Stimulated activated CD4-positive, alpha-beta T cell treated with anti-CD3 and anti-CD28 coated beads, Interleukin-15, amount 100 ng/mL, for 24 hours (primary cell): ENCODE measurements at regions not wholly inside any gene's neighbourhood (a gene's known extent, or its start where the extent isn't known, plus 50 kb on each side); places are given as distances from the start of the nearest gene placed in this dataset.
"Not testable (repeated sequence)": the region's sequence is repeated elsewhere in the genome, so short reads cannot be mapped to it uniquely, and the experiment has no call there.

Source experiments
- DNase-seq: peaks from one replicate; pipeline ENCODE4 v3.0.0-alpha.2; 2020

GRCh38 chr4:186847429-186848131 lies 123.9 kb upstream of the FAT1 start:
- not testable (repeated sequence) for DNase-seq

DNA sequence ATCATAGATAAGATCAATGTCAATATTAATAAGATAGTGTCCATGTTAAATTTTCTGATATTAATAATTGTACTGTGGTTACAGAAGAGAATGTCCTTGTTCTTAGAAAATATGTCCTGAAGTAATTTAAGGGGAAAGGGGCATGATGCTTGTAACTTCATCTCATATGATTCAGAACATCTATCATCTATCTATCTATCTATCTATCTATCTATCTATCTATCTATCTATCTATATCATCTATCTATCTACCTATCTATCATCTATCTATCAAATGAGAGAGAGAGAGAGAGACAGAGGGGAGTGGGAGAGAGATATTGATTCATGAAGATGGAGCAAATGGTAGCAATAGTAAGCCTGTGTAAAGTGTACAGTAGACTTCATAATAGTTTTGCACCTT lies 124.8 kb upstream of the FAT1 start:
- no peak for DNase-seq

- no peak for DNase-seq
These were observed 127.8 kb upstream of the FAT1 start for GRCh38 chr4:186851291-186852072.

- no peak for DNase-seq
These were observed 128.4 kb upstream of the FAT1 start for GRCh38 chr4:186852073-186852420.

DNA sequence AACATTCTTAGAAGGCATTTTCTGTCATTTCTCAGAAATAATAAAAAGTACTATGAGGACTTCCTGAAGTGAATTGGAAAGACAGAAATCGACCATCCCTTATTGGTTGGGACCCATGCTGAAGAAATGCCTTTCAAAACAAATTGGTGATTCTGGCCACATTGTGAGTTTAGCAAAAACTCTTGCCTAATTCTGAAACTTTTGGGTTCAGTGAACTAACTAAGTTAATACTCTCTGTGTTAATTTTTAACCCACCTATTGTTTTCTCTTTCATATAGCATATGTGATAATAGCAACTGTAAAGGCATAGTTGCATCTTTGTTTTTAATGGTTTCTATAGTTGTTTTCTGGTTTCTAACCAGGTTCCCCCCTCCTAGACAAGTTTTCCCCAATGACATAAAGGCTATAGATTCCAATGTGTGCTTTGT lies 129.3 kb upstream of the FAT1 start:
- no peak for DNase-seq

- DNase-seq: no peak
These were observed 130.6 kb upstream of the FAT1 start for GRCh38 chr4:186854256-186854655.

DNA sequence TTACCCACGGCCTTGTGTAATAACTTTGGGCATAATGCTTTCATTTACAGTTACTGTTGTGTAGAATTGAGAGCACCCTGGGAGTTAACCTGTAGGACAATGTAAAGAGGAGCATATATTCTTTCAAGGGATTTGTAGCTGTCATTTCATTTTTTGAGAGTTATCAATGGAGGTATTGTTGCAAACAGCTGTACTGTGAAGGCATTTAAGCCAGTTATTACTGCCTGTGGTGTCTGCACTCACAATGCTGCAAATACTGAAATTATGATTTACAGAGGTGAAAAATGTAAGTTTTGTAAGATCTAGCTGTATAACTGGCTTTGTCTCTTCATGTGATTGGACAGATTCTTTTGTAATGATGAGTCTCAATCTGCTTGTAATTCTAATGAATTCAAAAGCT lies 131.5 kb upstream of the FAT1 start:
- no peak for DNase-seq

- DNase-seq: no peak
These were observed 134.1 kb upstream of the FAT1 start for GRCh38 chr4:186857793-186858192.

DNA sequence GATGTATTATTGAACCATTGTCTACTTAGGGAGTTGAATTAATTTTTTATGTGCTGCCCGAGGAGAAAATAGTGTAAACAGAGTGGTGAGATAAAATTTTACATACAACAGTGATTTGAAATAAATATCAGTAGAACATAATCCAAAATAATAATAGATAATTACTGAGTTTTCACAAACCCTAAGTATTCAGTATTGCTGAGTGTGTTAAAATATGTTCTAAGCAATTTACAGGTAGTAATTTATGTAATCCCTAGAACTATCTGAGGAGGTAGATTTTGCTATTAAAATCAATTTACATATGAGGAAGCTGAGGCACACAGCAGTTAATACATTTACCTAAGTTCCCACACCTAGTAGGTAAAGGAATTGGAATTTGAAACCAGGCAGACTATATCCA lies 134.7 kb upstream of the FAT1 start:
- DNase-seq: no peak

DNA sequence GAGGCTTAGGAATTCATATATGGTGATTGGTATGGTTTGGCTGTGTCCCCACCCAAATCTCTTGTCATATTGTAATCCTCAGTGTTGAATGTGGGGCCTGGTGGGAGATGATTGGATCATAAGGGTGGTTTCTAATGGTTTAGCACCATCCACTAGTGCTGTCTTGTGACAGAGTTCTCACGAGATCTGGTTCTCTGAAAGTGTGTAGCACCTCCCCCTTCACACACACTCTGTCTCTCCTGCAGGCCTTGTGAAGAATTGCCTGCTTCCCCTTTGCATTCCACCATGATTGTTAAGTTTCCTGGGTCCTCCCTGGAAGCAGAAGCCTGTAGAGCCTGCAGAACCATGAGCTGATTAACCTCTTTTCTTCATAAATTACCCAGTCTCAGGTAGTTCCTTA lies 135.8 kb upstream of the FAT1 start:
- DNase-seq: no peak

GRCh38 chr4:186861317-186861716 lies 137.7 kb upstream of the FAT1 start:
- DNase-seq: no peak

DNA sequence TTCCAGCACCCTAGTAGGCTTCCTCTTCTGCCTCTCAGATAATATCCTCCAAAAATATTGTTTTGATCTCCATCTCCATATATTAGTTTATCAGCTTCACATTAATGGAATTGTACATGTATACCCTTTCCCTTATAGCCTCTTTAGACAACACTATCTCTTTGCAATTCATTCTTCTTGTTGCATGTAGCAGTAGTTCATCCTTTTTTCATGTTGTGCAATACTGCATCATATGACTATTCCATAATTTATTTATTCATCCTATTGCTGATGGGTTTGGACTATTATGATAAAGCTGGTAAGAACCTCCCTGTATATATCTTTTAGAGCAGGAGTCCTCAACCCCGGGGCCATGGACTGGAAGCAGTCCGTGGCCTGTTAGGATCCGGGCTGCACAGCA lies 148.2 kb upstream of the FAT1 start:
- DNase-seq: no peak

- DNase-seq: not testable (repeated sequence)
These were observed 149.4 kb upstream of the FAT1 start for GRCh38 chr4:186873095-186873494.

DNA sequence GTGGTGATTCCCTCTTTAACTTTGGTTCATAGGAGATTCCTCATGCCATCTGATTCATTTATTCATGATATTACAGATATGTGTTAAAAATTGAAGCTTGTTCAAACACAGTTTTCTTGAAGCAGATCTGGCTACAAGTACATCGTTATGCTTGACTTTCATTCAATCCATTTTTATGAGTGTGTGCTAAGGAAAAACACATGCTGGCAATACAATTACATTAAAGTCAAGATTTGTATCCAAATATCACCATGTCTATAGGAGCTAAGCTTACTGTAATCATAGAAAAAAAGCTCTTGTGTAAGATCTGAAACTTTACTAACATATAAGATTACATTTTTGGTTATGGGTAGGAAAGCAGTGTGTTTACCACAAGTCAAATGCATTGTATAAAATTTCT lies 151.8 kb upstream of the FAT1 start:
- DNase-seq: no peak

DNA sequence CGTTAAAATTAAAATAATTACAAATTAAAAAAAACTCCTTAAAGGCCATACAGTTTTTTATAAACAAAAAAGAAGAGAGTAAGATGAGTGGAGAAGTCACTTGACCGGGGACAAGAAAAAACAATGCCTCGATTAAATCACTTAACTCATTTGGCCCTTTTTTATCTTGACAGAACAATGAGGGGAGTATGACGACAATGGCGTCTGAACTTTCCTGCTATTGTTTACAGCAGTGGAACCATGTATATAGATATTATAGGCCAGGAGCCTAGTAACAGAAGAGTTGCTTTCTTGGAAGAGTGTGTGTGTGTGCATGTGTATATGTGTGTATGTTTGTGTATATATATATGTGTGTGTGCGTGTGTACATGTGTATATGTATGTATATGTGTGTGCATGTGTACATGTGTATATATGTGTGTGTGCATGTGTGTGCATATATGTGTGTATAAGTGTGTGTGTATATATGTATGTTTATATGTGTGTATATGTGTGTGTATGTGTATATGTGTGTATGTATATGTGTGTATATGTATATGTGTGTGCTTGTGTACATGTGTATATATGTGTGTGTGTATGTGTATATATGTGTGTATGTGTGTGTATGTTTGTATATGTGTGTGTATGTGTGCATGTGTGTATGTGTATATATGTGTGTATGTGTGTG lies 153.4 kb upstream of the FAT1 start:
- DNase-seq: no peak

DNA sequence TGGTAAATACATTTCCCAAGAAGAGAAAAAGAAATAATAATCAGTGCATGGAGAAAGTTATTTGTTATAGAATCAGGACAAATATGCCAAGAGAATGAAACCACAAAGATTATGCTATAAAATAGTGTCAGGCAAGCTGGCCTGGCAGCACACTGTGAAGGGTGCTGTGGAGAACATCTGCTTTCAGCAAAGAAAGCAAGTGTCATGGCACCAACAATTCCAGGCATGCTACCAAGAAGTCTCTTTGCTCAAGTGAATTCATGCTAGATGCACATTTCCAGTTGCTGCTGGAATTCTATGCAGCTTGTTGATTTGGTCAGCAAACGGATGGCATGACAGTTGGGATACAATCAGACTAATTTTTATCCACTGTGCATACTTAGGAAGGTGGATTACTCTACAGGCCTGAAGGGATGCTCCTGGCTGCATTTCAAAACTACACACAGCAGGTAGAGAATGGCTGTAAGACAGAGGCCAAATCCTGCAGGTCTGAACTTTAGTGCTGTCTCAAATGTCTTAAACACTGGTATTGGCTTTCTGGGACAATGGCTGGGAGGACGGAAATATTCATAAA lies 154.6 kb upstream of the FAT1 start:
- DNase-seq: no peak

GRCh38 chr4:186881521-186882220 lies 158.0 kb upstream of the FAT1 start:
- DNase-seq: no peak

- no peak for DNase-seq
These were observed 158.6 kb upstream of the FAT1 start for GRCh38 chr4:186882293-186882692.

DNA sequence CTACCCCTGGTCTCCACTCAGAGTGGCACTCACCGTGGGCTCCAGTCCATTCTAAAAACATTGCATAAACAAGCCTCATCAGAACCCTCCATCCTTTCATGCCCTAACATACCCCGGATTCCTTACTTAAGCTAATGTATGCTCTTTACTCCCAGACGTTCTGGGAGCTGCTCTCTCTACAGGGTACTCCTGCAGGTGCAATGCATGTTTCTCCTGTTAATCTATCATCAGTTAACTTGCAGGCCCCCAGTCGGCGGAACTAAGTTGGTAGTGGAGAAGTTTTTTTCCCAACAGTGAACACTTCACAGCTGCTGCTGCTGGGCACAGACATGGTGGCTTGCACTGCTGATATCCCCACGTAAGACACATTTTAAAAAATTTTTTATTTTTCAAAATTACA lies 161.6 kb upstream of the FAT1 start:
- DNase-seq: no peak

DNA sequence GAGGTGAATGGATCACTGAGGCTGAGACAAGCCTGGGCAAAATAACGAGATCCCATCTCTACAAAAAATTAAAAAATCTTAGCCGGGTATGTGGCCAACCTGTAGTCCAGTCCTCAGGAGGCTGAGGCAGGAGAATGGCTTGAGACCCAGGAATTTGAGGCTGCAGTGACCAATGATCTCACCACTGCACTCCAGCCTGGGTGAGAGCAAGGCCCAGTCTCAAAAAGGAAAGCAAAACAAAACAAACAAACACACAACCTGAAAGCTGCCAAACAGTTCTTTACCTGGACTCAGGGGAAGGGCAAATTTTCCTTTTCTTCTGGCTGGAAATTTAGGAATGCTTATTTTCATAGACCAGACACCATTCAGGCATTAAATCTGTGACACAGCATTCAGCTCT lies 163.1 kb upstream of the FAT1 start:
- no peak for DNase-seq

- no peak for DNase-seq
These were observed 163.6 kb upstream of the FAT1 start for GRCh38 chr4:186887291-186887700.

GRCh38 chr4:186887752-186888151 lies 164.1 kb upstream of the FAT1 start:
- DNase-seq: no peak
